Ammon's horn (tissue), 1 donor: ENCODE measurements at regions not wholly inside any gene's neighbourhood (a gene's known extent, or its start where the extent isn't known, plus 50 kb on each side); places are given as distances from the start of the nearest gene placed in this dataset.
"Not testable (repeated sequence)": the region's sequence is repeated elsewhere in the genome, so short reads cannot be mapped to it uniquely, and the experiment has no call there.

ENCODE experiments used
- DNase-seq: peaks from one replicate; pipeline ENCODE4 v3.0.0-alpha.2; 2016; ENCODE audit warnings: low spot score

DNA sequence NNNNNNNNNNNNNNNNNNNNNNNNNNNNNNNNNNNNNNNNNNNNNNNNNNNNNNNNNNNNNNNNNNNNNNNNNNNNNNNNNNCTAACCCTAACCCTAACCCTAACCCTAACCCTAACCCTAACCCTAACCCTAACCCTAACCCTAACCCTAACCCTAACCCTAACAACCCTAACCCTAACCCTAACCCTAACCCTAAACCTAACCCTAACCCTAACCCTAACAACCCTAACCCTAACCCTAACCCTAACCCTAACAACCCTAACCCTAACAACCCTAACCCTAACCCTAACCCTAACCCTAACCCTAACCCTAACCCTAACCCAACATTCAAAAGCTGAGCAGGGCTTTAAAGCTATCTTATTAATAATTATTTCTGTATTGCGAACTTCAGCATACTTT is 182.5 kb upstream of the FAM20C start:
- not testable (repeated sequence) for DNase-seq

DNA sequence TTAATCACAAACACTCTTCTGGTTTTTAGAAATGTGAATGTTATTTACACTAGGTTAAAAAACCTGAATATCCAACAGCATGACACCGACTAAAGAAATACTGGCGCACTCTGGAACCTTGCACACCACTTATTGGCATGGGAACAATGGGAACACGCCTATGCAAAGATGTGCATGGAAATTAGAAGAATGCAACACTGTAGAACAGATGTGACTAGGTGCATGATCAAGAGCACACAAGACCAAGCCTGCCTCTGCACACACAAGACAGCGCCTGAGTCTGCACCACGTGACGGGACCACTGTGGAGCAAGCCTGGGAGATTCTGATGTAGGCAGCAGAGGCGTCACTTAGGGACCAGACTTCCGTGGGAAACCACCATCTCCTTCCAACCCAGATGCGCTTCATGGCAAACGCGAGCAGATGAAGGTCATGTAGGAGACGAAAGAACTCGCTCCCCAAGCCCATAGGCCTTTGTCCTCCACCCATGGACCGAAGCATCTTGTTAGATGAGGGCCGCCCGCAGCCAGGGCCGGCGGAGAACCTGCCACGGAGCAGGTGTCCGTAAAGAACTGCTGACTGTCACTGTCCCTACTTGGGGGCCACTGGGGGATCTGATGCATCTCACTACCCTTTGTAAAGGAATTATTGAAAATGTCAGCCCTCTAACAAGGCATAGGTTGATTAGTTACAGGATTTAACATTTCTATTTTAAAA is 159.6 kb upstream of the FAM20C start:
- not testable (repeated sequence) for DNase-seq

DNA sequence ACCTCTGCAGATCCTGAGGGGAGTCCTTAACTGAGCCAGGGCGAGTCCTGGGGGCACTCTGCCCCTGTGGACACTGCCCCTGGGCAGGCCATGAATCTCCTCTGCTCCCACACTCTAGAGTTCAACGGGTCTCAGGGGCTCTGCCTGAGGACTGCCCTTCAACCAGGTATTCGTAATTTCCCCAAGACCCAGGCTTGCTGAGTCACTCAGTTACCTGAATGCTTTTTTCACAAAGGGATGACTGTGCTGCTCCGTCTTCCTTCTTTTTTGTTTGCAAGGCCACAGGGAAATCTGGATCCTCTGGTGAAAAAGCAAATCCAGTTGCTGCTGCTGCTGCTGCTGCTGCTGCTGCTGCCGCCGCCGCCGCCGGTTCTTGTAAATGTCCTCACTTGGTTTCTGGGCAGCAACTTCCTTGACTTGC is 157.2 kb upstream of the FAM20C start:
- not testable (repeated sequence) for DNase-seq

DNA sequence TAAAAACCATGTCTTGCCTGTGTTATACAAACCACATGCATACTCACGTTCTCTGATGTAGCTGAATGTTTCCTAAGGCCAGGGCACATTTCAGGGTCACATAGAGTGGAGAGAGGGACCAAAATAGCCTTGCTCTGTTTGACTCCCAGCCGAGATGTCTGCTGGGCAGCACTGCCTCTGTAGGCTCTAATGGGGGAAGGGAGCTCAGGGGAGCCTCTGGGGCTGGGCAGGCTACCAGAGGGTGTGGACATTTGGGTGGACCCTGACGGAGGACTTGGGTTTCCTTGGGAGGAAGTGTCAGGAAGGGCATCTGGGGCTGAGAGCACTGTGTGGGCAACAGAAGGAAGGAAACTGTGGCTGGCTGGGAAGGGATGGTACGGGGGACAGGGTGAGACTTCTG is 155.8 kb upstream of the FAM20C start:
- not testable (repeated sequence) for DNase-seq

DNA sequence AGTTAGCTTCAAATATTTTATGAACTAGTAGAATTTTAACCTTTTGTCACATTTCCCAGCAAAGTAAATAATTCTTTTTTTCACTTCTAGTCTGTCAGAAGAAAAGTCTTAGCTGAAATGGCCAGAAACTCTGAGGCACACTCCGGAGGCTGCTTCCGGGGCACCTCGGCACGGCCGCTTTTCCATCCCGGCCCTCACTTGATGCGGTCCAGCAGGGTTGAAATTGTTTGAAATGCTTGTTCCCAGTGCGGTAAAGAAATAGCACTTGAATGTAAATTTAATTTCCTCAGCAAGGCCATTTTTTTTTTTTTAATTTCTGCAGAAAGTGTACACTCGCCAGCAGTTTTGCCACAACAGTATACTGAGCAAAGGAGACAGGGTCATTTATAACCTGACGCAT is 154.7 kb upstream of the FAM20C start:
- not testable (repeated sequence) for DNase-seq

DNA sequence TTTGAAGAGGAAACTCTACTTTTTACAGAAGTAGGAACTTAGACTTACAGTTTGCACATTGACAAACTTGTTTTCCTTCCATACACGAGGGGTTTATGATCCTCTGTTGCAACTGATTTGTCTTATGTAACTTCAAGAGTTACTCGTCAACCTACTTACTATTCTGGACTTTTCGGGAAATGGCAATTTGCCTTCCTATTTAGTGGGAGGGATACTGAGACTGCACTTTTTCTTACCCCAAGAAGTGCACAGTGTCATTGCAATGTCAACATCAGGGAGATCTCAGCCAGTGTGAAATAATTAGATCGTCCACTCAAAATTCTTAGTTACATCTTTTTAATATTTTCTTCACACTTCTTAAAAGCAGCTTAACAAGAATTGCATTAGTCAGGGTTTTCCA is 153.9 kb upstream of the FAM20C start:
- not testable (repeated sequence) for DNase-seq

DNA sequence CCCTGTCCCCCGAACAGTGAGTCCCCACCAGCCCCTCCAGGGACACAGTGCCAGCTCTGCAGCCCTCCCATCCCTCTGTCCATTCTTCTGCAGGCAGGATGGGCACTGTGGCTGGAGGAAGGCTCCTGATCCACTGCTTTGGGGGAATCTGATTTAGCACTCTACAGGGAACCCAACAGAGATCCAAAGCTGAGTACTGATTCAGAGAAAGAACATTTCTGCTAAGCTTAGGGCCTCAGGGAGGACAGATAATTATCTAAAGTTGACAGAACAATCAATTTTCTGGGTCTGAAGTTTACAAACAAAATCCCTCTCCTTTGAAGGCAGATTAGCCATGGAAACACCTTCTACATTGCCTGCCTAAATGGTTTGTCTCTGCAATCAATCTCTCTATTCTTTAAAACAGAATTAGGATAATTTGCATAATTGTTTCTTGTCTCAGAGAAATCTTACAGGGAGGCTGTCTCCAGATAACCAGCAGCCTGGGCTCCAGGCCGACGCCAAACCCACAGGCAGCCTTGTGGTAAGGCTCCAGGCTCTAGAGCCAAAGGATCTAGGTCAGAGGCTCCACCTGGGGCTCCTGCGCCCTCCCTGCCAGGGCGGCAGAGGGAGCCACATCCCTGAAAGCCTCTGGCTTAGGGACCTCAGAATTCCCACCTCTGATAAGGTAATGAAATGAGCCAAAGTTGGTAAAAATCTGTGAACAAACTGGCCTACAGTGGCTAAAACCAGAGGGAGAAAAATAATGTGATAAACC is 152.2 kb upstream of the FAM20C start:
- not testable (repeated sequence) for DNase-seq

DNA sequence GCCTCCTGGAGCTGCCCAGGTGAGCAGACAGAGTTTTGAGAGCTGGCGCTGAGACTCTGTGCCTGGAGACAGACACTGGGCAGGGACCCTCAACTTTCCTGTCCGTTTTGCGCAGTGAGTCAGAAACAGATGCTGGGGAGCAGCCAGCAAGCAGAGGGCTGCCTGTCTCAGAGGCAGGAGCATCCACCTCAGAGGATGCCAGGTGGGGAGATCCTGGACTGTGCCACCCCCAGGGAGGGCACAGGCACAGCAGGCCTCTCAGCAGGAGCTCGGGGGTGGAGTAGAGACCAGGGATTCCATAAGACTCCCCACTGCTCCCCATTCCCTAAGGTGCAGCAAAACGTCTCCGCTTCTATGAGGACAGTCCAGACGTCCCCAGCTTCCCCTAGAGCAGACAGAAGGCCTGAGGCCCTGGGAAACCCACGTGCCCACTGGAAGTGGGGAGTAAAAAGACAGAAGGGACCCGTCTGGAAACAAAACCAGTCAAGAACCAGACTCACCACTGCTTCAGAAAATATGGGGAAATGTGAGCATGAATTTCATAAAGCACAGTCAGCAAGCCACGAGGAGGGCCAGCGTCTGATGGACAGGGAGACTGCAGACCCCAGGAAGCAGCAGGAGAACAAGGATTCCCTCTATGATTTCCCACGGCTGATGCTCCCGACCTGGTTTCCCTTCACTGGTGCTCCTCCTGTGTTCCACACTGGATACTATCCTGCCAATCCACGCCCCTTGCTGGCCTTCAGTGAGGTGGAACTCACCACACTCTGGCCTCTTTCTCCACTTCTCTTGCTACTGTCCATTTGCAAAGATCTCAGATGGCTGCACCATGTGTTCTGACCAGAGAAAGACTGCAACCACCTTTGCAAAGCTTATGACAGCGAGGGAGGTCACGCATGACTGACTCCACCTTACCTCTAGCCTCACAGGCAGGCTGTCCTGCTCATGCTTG is 151.3 kb upstream of the FAM20C start:
- DNase-seq = no peak

DNA sequence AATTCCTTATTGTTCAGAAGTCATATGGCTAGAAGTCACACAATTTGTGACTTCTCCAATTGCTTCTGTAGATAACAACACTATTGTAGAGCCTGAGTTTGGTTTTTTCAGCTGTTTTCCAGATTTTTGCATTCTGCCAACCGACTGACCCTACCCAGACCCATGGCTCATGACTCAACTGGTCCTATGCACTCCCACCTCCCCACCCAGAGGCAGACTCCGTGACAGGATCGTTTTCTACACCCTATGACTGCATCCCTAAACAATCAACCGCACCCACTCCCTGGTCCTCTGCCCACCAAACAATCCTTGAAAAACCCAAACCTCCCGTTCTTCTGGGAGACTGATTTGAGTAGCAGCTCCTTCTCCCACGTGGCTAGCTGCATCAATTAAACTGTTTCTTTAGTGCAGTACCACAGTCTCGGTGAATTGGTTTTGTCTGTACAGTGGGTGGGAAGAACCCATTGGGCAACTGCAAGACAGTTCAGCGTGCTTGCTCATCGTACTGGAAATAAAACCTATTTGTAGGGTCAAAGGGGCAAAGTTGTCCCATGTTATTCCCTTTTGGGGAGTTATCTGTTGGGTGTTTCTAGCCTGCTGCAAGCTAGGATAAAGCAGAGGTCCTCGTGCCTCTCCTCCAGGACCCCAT is 150.3 kb upstream of the FAM20C start:
- DNase-seq = no peak

DNA sequence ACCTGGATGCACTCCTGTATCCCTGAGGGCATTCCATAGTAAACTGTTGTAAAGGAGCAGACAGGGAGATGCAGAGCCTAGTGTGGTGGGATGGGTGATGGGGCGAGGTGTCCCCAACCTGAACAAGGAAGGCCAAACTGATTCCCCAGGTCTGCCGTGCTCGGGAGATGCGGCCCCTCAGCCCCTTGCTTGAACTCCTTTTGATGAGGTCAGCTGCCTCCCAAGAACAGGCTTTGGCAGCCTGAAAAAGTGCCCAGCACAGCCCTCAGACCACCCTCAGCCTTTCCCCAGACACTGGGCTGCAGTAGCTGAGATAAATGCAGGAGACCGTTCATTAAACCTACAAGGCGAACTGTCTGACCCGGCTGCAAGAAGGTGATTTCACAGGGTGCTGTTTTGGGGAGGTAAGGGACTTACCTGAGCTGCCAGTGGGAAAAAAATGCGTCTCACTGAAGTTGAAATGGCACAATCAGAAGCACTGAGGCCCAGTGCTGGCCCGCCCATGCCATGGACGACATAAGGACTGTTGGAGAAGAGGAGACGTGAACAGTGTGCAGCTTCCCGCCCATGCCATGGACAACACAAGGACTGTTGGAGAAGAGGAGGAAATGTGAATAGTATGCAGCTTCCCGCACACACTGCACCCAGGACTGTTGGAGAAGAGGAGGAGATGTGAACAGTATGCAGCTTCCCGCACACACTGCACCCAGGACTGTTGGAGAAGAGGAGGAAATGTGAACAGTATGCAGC is 148.4 kb upstream of the FAM20C start:
- DNase-seq = no peak

DNA sequence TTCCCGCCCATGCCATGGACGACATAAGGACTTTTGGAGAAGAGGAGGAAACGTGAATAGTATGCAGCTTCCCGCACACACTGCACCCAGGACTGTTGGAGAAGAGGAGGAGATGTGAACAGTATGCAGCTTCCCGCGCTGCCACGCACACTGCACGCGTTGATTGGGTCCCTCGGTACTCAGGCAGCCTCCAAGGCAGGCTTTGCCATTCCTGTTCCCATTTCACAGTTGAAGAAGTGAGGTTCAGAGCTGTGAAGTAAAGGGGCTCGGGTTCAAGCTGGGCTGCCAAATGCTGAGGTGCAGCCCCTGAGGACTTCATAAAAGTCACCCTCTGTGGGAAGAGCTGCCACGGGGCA is 147.9 kb upstream of the FAM20C start:
- no peak for DNase-seq

DNA sequence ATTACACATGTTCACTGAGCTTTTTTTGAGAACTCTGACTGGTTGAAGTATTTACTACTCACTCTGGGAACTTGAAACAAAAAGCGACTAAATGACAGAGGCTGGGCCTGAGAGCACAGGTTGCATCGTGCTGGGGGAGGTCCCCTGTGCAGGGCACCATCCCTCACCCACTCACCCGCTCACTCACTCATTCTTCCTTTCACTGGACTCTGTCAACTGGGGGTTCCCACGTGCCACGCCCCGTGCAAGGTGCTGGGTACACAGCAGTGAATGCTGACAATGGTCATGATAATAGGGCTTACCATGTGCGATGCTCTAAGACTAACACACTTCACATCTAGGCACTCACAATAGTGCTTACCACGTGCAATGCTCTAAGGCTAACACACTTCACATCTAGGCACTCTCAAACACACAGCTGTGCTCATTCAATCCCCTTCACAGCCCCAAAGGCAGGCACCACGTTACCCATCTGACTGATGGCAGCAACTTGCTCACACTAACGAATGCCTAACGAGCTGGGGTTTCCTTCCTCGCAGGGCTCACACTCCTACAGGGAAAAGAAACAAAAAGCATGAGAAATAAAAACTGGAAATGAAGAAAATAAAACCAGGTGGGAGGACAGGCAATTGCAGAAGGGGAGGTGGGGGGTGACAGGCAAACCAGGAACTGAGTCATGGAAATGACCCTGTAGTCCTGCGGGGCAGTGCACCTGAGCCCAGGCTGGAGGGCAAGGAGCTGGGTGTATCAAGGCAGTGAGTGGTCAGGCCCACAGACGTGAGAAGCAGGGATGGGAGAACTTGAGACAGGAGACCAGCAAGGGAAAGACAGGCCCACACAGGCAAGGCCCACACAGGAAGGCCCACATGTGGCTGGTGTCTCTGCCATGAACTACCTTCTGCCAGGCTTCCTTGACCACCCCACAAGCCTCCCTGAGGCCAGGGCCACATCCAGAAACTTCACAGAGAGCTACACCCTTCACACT is 147.0 kb upstream of the FAM20C start:
- DNase-seq = no peak

DNA sequence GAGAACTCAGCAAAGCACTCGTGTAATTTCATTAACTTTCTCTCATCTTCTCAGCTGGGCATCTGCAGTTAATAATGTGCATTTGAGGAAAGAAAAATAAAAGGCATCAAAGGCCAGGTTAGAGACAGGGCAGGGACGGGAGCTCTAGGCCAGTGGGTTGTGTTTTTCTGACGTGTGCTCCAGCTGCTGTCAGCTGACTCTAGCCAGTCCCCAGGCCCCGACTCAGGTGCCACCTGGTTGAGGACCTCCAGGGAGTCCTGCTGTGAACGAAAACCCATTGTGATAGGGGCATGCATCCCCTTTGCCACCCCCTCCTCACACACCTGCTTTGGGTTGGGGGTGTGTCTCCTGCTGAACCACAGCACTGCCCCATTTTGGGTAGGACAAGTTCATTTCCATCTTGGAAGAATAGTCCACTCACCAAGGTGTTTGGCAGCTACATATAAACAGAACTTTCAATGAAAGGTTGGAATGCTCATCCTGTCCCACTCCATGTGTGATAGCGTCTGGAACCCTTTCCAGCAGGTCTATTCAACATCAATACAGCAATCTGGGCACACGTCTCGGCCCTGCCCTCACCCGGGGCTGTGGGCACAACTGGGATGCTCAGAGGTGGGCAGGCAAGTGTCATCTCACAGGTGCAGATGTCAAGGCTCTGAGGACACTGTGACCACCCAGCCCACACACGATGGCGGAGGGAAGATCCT is 146.1 kb upstream of the FAM20C start:
- no peak for DNase-seq

DNA sequence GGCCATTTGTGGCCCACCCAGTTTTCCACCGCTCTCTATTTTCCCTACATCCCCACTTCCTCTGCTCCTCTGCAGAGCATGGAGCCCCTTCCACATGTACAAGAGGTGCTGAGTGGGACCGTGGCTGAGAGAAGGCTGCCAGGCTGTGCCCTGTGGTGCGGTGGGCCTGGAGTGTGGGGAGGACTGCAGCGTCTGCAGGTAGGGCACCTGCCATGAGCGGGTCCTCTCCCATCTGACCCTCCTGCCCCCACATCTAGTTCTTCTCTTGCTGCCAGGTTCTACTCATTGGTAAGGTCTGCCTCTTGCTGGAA is 145.6 kb upstream of the FAM20C start:
- DNase-seq = no peak

DNA sequence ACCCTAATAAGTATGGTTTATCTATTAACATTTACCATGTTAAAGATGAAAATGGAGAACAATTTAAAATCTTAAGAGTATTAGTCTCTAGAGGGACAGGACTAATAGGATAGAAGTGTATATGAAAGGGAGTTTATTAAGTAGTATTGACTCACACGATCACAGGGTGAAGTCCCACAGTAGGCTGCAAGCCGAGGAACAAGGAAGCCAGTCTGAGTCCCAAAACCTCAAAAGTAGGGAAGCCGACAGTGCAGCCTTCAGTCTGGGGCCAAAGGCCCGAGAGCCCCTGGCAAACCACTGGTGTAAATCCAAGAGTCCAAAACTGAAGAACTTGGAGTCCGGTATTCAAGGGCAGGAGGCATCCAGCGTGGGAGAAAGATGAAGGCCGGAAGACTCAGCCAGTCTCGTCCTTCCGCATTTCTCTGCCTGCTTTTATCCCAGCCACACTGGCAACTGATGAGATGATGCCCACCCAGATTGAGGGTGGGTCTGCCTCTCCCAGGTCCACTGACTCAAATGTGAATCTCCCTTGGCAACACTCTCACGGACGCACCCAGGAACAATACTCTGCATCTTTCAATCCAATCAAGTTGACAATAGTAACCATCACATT is 140.8 kb upstream of the FAM20C start:
- no peak for DNase-seq

DNA sequence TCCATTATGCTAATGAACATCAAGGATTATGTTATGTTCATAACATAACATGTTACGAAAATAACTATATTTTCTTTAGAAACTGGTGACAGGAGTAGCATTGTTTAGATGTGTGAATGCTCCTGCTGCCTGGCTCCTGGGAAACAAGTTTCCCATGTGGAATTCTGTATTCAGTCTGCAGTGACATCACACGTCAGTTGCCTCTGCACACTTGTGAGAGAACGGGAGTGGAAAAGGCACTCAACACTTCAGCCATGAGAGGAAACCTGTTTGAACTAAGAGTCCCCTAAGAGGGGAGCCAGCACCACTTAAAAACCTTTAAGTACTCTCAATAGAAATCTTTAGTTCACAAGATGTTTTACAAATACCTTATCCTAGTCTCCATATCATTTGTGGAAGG is 140.3 kb upstream of the FAM20C start:
- DNase-seq = no peak

DNA sequence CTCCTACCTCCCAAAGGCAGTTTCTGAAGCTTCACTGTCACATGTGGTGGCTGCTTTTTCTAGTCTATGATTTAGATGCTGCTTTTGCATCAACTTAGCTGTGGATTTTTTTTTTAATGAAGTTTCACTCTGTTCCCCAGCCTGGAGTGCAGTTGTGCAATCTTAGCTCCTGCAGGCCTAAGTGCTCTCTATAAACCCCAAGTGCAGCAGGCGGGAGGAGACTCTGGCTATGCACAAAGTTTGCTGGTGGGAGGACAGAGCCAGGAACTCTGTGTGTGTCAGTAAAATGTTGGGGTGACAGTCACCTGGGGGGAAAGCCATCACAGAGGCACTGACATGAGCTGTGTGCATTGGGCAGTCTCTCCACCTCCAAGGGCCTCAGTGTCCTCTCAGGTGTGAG is 138.8 kb upstream of the FAM20C start:
- no peak for DNase-seq

DNA sequence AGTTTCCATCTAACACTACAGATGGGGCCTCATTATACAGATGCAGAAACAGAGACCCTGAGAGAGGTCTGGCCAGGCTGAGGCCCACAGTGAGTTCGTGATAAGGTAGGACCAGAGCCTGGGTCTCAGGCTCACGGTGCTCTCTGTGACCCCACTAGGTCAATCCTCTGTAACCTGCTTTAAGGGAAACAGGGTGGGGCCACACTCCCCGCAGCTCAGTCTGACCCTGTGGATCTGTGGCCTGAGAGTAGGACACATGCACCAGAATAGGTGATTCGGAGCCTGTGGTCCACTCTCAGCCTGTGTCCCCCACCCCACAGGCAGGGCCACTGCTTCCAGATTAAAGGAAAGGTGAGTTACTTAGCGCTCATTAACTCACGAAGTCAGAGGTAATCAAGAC is 137.8 kb upstream of the FAM20C start:
- no peak for DNase-seq

DNA sequence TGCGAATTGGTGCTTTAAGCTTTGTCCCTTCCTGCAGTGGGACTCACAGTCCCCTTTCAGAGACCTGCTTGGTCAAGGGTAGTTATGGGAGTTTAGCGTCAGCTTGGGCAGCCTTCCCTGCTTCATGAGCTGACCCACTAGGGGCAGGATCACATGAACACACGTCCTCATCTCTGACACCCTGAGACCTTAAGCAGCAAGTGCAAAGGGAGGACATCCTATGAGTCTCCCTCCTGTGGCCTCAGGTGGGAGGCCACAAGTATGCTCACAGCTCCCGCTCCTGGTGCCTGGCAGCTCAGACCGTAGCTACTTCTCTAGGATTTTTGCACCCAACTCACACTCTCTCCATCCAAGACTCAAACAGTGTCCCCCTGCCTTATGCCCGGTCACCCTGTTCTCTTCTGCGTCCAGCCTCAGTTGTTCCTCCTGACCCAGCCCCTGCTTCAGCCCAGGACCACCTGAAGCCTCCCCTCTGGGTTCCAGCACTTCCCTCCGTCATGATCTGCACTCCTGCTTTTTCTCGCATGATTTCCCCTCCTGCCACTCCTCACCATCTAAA is 136.6 kb upstream of the FAM20C start:
- DNase-seq = no peak
